Upper lobe of right lung (tissue), 1 donor: ENCODE measurements at regions not wholly inside any gene's neighbourhood (a gene's known extent, or its start where the extent isn't known, plus 50 kb on each side); places are given as distances from the start of the nearest gene placed in this dataset.

Experiments
- ATAC-seq: fragments of 200-7000 bp; cut with Tn5 transposase; one replicate; pipeline ENCODE4 v1.9.1; 2020; ENCODE audit warnings: mild to moderate bottlenecking, moderate library complexity
- DNase-seq: peaks from one replicate; pipeline ENCODE4 v3.0.0-alpha.2; 2020
- H3K27ac ChIP-seq: fragments of 200-600 bp; one replicate; pipeline ENCODE4 v1.8.0; 2022
- H3K27me3 ChIP-seq: fragments of 200-600 bp; one replicate; pipeline ENCODE4 v1.8.0; 2022; ENCODE audit warnings: mild to moderate bottlenecking
- H3K36me3 ChIP-seq: fragments of 200-600 bp; one replicate; pipeline ENCODE4 v1.8.0; 2022
- H3K4me1 ChIP-seq: fragments of 200-600 bp; one replicate; pipeline ENCODE4 v1.8.0; 2022
- H3K4me3 ChIP-seq: fragments of 200-600 bp; one replicate; pipeline ENCODE4 v1.8.0; 2022; ENCODE audit warnings: mild to moderate bottlenecking
- H3K9me3 ChIP-seq: fragments of 200-600 bp; one replicate; pipeline ENCODE4 v1.8.0; 2022
- CTCF ChIP-seq: fragments of 200-600 bp; IDR thresholded peaks from one replicate; pipeline ENCODE4 v1.8.0; 2022; ENCODE audit warnings: antibody characterized with exemption
- intact Hi-C: fragments of 100-400 bp; cut with DNase I; formaldehyde crosslinking; loops from one replicate; pipeline ENCODE4 v1.11.0; 2022
- donor health status: DM: no; HTN: yes; CAD: no; lungs with severe emphysema.

GRCh38 chr20:40442181-40442963 lies 246.7 kb downstream of the MAFB start:
- intact Hi-C loops, result no loop called here
- ATAC-seq (peak; percentile 55), DNase-seq (no peak)
- no peak overlapping the region for H3K27ac ChIP-seq
- TF ChIP-seq CTCF, result no peak
- H3K4me1 ChIP-seq, result peaks cover 9% of the 10 kb centered on the region
- H3K27me3 ChIP-seq, result no peaks in the 10 kb centered on the region
- H3K36me3 ChIP-seq, result no peaks in the 10 kb centered on the region
- no peaks in the 10 kb centered on the region for H3K9me3 ChIP-seq
- no peak overlapping the region for H3K4me3 ChIP-seq

- intact Hi-C loops, result no loop called here
Measured at GRCh38 chr20:40441771-40442170, 247.3 kb downstream of the MAFB start.

GRCh38 chr20:40438161-40438830 lies 250.7 kb downstream of the MAFB start:
- Histone ChIP-seq H3K27ac (no peak overlapping the region), H3K4me3 (no peak overlapping the region), H3K9me3 (no peaks in the 10 kb centered on the region), H3K4me1 (peaks cover 5% of the 10 kb centered on the region), H3K36me3 (no peaks in the 10 kb centered on the region), H3K27me3 (no peaks in the 10 kb centered on the region)
- no peak for DNase-seq
- no peak for ATAC-seq
- intact Hi-C loops, result no loop called here
- no peak for TF ChIP-seq CTCF

More at GRCh38 chr20:40441771-40442170, 247.3 kb downstream of the MAFB start:
- no peaks in the 10 kb centered on the region for H3K36me3 ChIP-seq
- DNase-seq (no peak), ATAC-seq (no peak)
- no peaks in the 10 kb centered on the region for H3K9me3 ChIP-seq
- TF ChIP-seq CTCF, result no peak
- H3K27me3 ChIP-seq, result no peaks in the 10 kb centered on the region
- H3K4me1 ChIP-seq, result peaks cover 5% of the 10 kb centered on the region
- no peak overlapping the region for H3K27ac ChIP-seq
- H3K4me3 ChIP-seq, result no peak overlapping the region

GRCh38 chr20:40436011-40436410 lies 253.0 kb downstream of the MAFB start:
- Histone ChIP-seq H3K27me3 (no peaks in the 10 kb centered on the region), H3K9me3 (no peaks in the 10 kb centered on the region), H3K4me1 (no peaks in the 10 kb centered on the region), H3K36me3 (no peaks in the 10 kb centered on the region), H3K27ac (no peak overlapping the region), H3K4me3 (no peak overlapping the region)
- DNase-seq (no peak), ATAC-seq (no peak)
- intact Hi-C loops, result no loop called here
- TF ChIP-seq CTCF, result no peak

- intact Hi-C loops, result no loop called here
- H3K27ac ChIP-seq, result no peak overlapping the region
- no peaks in the 10 kb centered on the region for H3K27me3 ChIP-seq
- no peak for ATAC-seq
- H3K36me3 ChIP-seq, result no peaks in the 10 kb centered on the region
- no peaks in the 10 kb centered on the region for H3K4me1 ChIP-seq
- no peak overlapping the region for H3K4me3 ChIP-seq
- no peak for TF ChIP-seq CTCF
- H3K9me3 ChIP-seq, result no peaks in the 10 kb centered on the region
- DNase-seq, result no peak
Measured at GRCh38 chr20:40435146-40435895, 253.7 kb downstream of the MAFB start.
